ENCODE measurements at regions not wholly inside any gene's neighbourhood (a gene's known extent, or its start where the extent isn't known, plus 50 kb on each side); places are given as distances from the start of the nearest gene placed in this dataset.

GRCh38 chr10:128624656-128625530 is 498.7 kb upstream of the MKI67 start:
- DNase-seq (ENCODE audit: low read depth), result no peak

- no peak for DNase-seq (ENCODE audit: low read depth)
These were observed 499.7 kb upstream of the MKI67 start for GRCh38 chr10:128625926-128626325.

DNA sequence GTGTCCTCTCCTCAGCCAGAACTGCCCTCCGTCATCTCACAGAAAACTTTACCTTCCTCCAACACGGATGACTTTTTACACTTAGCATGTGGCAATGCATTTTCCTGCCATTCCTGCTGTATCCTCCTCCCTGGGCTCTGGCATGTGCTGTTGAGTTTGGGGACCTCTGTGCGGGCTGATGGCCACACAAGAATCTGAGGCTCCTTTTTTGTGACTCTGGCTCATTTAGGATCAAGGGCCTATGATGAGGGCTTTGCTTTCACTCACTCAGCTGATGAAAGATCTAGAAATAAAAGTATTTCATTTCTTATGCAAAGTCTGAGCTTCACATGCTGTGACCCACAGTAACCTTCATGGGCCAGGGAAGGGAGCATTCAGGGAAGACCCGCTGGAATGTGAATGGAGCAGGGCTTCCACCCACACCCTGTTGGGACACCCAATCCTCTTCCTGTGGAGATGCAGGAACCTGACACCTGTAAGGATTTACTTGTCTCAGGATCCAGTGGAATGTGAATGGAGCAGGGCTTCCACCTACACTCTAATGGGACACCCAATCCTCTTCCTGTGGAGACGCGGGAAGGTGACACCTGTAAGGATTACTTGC is 500.3 kb upstream of the MKI67 start:
- no peak for DNase-seq (ENCODE audit: low read depth)

DNA sequence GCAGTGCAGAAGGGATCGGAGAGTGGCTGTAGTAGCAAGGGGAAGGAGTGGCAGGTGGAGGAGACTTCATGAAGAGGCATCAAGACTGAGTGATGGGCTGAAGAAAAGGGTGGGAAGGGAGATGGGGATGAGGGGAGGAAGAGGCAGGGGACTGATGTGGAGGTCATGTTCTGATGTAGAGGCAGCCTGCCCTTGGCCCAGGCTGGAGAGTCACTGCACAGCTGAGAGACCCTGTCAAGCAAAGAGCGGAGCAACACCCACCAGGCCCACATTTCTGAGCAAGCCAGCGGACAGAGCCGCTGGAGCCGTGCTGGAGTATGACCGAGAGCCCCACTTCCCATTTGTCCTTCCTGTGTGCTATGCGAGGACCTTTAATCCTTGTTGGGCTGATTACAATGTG is 501.6 kb upstream of the MKI67 start:
- no peak for DNase-seq (ENCODE audit: low read depth)

- DNase-seq (ENCODE audit: low read depth), result no peak
These were observed 502.0 kb upstream of the MKI67 start for GRCh38 chr10:128628252-128628651.

- no peak for DNase-seq (ENCODE audit: low read depth)
These were observed 503.2 kb upstream of the MKI67 start for GRCh38 chr10:128629111-128630096.

GRCh38 chr10:128630787-128631252 is 504.6 kb upstream of the MKI67 start:
- no peak for DNase-seq (ENCODE audit: low read depth)

DNA sequence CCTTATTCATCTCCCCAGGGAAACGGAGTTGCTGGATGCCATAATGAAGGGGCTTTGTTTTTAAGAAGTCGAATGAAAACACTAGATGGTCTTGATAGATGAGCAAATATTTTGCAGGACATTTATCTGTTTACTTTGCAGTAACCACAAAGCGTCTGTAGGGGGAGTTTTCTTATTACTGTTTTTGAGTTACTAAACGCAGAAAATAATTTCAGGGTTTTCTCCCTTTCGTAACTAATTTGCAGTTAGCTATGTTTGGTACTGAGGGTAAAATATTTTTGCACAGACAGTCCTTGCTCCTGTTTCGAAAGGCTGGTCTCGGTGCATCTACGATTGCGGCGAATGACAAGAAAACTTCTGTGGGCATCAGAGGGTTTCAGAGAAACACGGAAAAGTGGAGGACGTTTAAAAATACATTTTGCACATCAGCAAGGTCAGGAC is 505.6 kb upstream of the MKI67 start:
- no peak for DNase-seq (ENCODE audit: low read depth)

GRCh38 chr10:128632694-128633093 is 506.5 kb upstream of the MKI67 start:
- no peak for DNase-seq (ENCODE audit: low read depth)

GRCh38 chr10:128633864-128634540 is 507.8 kb upstream of the MKI67 start:
- no peak for DNase-seq (ENCODE audit: low read depth)

DNA sequence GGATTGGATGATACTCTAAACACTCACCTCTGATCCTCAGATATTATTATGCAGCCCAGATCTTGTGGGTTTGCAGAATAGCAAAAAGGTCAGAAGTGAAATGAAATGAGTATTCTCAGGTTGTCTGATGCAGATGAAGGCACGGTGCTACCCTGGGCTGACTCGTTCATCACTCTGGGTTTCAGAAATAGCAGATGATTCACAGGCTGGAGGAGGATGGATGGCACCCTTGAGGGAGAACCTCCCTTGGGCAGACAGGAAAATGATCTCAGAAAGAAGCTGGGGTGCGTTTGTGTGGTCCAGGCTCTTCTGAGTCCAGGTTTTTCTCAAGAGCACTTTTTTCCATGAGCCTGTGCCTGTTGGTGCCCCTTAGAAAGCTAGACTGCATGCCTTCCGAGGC is 515.8 kb upstream of the MKI67 start:
- DNase-seq (ENCODE audit: low read depth), result no peak

- no peak for DNase-seq (ENCODE audit: low read depth)
These were observed 516.3 kb upstream of the MKI67 start for GRCh38 chr10:128642502-128642901.

DNA sequence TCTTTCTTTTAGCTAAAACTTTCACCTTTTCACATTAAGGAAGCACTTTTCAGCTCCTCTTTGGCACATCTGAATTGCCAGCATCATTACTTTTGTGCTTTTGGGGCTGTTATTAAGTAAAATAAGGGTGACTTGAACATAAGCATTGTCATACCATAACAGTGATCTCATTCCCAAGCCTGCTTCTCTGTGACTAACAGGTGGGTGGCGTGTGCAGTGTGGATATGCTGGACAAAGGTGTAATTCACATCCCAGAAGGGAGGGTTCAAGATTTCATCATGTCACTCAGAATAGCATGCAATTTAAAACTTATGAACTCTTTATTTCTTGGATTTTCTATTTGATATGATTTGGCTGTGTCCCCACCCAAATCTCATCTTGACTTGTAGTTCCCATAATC is 517.4 kb upstream of the MKI67 start:
- no peak for DNase-seq (ENCODE audit: low read depth)

DNA sequence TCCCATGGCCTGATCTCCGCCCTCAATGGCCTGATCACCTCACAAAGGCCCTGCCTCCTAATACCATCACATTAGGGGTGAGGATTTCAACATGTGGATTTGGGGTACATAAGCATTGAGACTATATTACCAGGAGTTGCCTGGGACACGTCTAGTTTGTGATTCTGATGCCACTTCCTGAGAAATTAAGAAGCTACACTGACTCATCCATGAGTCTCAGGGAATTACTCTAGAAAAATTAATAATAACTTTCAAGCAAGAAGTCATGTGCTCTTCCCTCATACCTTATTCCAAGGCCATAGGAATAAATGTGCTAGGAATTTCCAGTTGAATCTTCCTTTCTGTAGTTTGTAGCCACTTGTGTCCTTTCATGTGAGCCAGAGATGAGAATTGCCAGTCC is 519.3 kb upstream of the MKI67 start:
- no peak for DNase-seq (ENCODE audit: low read depth)

- no peak for DNase-seq (ENCODE audit: low read depth)
These were observed 520.7 kb upstream of the MKI67 start for GRCh38 chr10:128646956-128647355.

GRCh38 chr10:128657548-128657947 is 531.3 kb upstream of the MKI67 start:
- DNase-seq (ENCODE audit: low read depth), result no peak

DNA sequence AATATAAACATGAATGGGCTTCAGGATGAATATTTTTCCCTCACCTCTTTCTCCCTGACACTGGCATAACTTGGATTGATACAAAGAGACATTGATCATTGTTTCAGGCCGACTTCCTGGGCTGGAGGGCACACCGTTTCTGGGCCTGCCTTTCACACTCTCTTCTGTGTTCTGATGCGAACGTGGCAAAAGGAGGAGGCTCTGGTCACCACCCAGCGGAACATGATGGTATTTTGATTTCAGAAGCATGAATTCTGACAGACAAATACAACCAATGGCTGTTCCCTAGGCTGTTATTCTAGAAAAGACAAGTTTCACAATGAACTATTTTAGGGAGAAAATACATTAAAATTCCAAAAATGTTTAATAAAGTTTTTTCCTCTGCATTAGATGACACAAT is 534.5 kb upstream of the MKI67 start:
- no peak for DNase-seq (ENCODE audit: low read depth)

DNA sequence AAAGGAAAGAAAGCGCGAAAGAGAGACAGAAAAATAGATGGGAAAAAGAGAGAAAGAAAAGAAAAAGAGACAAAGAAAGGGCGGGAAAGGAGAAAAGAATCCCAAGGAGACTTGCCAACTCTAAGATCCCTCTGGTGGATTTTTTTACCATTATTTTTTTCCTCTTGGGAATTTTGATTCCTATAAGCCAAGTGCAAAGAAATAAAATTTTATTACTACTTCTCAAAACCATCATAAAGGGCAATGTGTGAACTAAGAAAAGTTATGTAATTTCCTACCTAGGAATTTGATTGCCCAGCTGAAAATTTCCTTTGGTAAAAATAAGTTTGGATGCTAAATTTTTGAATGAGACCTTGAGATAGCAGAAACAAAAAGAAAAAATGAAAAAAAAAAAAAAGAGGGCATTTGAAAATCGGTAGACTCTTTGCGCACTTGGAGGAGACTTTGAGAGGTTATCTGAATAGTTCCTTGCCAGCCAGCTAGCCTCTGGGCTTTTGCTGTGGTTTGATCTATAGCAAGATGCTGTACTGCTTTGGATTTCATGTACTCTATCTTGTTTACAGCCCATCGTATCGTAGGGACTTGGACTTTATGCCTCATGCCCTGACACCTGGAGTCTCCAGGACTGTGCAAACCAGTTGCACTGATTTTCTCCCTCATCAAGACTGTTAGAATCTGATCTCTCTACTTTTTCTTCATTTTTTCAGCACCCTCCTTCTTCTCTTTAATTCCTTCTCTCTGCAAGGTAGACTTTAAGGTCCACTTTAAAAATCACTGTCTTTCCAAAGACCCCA is 535.4 kb upstream of the MKI67 start:
- DNase-seq (ENCODE audit: low read depth), result no peak

GRCh38 chr10:128662520-128662919 is 536.3 kb upstream of the MKI67 start:
- no peak for DNase-seq (ENCODE audit: low read depth)

DNA sequence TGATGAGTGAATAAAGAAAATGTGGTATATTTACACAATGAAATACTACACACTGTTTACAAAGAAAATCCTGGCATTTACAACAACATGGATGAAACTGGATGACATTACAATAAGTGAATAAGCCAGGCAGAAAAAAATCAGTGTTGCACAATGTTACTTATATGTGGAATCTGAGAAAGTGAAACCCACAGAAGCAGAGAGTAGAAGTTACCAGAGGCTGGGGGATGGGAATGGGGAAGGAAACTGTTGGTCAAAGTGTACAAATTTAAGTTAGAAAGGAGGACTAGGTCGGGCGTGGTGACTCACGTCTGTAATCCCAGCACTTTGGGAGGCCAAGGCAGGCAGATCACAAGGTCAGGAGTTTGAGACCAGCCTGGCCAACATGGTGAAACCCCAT is 538.5 kb upstream of the MKI67 start:
- no peak for DNase-seq (ENCODE audit: low read depth)

GRCh38 chr10:128675405-128675804 is 549.2 kb upstream of the MKI67 start:
- no peak for DNase-seq (ENCODE audit: low read depth)

Data from stimulated activated CD8-positive, alpha-beta memory T cell treated with anti-CD3 and anti-CD28 coated beads, Interleukin-15, amount 100 ng/mL, for 24 hours (primary cell).